Sigmoid colon (tissue), 6 donors: ENCODE measurements at regions not wholly inside any gene's neighbourhood (a gene's known extent, or its start where the extent isn't known, plus 50 kb on each side); places are given as distances from the start of the nearest gene placed in this dataset.
A peak's percentile ranks its signal among the peaks of the same experiment; 100 is the strongest.

ENCODE experiments used
- DNase-seq: peaks from one replicate; pipeline ENCODE4 v3.0.0-alpha.2; 2019
- H3K27ac ChIP-seq, 4 donors: fragments of 200-600 bp; sonication (generic); one replicate each; pipeline ENCODE4 v1.5.1; 2016 to 2019; ENCODE audit warnings: mild to moderate bottlenecking in 1 of 4
- H3K27me3 ChIP-seq, 3 donors: fragments of 200-600 bp; sonication (generic); one replicate each; pipeline ENCODE4 v1.5.1; 2019; ENCODE audit warnings: mild to moderate bottlenecking in 1 of 3
- H3K36me3 ChIP-seq, 4 donors: fragments of 200-600 bp; sonication (generic); one replicate each; pipeline ENCODE4 v1.5.1; 2016 to 2019
- H3K4me1 ChIP-seq, 4 donors: fragments of 200-600 bp; sonication (generic); one replicate each; pipeline ENCODE4 v1.5.1; 2017 to 2019
- H3K4me3 ChIP-seq, 4 donors: fragments of 200-600 bp; sonication (generic); one replicate each; pipeline ENCODE4 v1.5.1; 2017 to 2019; ENCODE audit warnings: mild to moderate bottlenecking in 2 of 4, moderate library complexity in 1 of 4
- H3K9me3 ChIP-seq, 4 donors: fragments of 200-600 bp in 3 of 4; sonication (generic) in 3 of 4; one replicate each; pipeline versions ENCODE4 v1.5.1 to v1.6.1; 2013 to 2019
- EP300 ChIP-seq, 4 donors: sonication (generic); formaldehyde crosslinking; IDR thresholded peaks; one replicate each; pipeline ENCODE4 v1.6.1; 2017; ENCODE audit warnings: antibody characterized with exemption in 4 of 4
- POLR2A ChIP-seq, 2 donors: fragments of 450-650 bp; IDR thresholded peaks; one replicate each; pipeline ENCODE4 v1.6.1; 2016; ENCODE audit warnings: antibody characterized with exemption in 2 of 2, mild to moderate bottlenecking in 2 of 2, moderate library complexity in 2 of 2
- POLR2AphosphoS5 ChIP-seq, 4 donors: sonication (generic); formaldehyde crosslinking; IDR thresholded peaks; one replicate each; pipeline ENCODE4 v1.6.1; 2017; ENCODE audit warnings: antibody characterized with exemption in 4 of 4
- WGBS, 2 donors: extraction: QIAGEN DNeasy Blood & Tissue Kit; methylation state at CpG; one replicate each; pipeline ENCODE4 v1.1.7; 2013; 5-methylcytosine and 5-hydroxymethylcytosine counted together
- intact Hi-C: fragments of 100-400 bp; cut with DNase I; formaldehyde crosslinking; loops from one replicate; pipeline ENCODE4 v1.15.1; 2023
- TF ChIP-seq, protein P1 (sequence below), 4 experiments: fragments of 450-650 bp in 3 of 4; fragments of 200-600 bp in 1 of 4; IDR thresholded peaks; one replicate each; pipeline ENCODE4 v1.5.1; 2016 to 2019; ENCODE audit warnings: antibody characterized with exemption in 4 of 4, mild to moderate bottlenecking in 3 of 4, moderate library complexity in 2 of 4
- donor health status: healthy with polysubstance abuse.
- donor health status: healthy.

DNA sequence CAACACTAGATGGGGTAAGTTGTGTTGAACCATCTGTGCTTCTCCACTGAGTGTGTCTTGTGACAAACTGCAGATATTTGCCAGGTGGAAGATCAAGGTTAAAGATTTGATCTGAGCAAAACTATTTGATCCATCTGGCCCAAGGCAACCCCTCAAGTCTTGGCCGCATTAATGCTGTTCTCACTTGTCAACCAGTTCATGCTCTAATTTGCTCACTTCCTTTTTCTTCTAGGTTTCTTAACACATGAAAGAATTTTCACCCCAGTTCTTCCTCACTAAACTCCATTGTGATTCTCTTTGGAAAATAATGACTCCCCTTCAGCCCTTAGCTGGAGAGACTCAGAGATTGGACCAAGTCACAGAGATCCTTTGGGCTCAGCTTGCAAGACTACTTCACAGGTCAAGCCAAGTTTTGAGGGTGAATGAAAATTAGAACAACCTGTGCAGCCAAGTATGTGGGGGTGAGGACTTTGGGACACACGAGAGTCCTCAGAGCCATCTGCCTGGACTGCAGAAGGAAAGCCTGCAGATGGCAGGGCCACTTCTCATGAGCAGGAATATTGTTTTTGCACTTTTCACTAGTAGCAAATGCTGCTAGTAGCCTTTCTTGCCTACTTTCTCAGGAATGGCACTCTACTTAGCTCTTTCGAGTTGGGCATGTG lies 166.5 kb downstream of the AXIN2 start:
- Histone ChIP-seq H3K9me3 (no peaks in the 10 kb centered on the region), H3K27ac (no peak overlapping the region), H3K4me3 (no peak overlapping the region), H3K27me3 (no peaks in the 10 kb centered on the region), H3K36me3 (no peaks in the 10 kb centered on the region), H3K4me1 (no peaks in the 10 kb centered on the region)
- intact Hi-C loops: no loop called here
- 75 to 84% methylated on average over 3 of the region's 3 CpGs for WGBS, 2 donors
- no peak for DNase-seq
- TF ChIP-seq POLR2AphosphoS5 (IDR thresholded peaks at IDR 0.05) (no peak), POLR2A (IDR thresholded peaks at IDR 0.05) (no peak)
- TF ChIP-seq, protein P1, sequence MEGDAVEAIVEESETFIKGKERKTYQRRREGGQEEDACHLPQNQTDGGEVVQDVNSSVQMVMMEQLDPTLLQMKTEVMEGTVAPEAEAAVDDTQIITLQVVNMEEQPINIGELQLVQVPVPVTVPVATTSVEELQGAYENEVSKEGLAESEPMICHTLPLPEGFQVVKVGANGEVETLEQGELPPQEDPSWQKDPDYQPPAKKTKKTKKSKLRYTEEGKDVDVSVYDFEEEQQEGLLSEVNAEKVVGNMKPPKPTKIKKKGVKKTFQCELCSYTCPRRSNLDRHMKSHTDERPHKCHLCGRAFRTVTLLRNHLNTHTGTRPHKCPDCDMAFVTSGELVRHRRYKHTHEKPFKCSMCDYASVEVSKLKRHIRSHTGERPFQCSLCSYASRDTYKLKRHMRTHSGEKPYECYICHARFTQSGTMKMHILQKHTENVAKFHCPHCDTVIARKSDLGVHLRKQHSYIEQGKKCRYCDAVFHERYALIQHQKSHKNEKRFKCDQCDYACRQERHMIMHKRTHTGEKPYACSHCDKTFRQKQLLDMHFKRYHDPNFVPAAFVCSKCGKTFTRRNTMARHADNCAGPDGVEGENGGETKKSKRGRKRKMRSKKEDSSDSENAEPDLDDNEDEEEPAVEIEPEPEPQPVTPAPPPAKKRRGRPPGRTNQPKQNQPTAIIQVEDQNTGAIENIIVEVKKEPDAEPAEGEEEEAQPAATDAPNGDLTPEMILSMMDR (IDR thresholded peaks at IDR 0.05): no peak

DNA sequence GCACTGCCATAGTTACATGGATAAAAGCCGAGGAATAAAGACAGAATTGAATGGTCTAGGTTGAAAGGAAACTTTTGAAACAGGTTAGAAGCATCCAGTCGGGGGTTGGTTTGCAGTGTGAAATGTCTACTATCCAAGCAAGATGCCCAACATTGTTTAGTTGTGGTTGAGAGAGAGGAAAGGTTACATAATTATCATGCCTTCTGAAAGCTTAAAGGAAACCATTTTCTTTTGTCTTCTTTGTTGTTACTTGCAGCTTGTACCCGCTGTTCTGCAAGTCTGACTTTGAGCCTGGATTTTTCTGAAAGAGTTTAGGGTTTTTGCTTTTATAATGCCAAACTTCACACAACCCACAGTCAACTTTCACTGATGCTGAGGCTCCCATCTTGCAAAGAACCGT lies 167.9 kb downstream of the AXIN2 start:
- intact Hi-C loops: no loop called here
- Histone ChIP-seq H3K27ac (no peak overlapping the region), H3K9me3 (no peaks in the 10 kb centered on the region), H3K4me3 (no peak overlapping the region), H3K4me1 (no peaks in the 10 kb centered on the region), H3K27me3 (no peaks in the 10 kb centered on the region), H3K36me3 (no peaks in the 10 kb centered on the region)
- TF ChIP-seq POLR2AphosphoS5 (IDR thresholded peaks at IDR 0.05): no peak
- no peak for TF ChIP-seq POLR2A (IDR thresholded peaks at IDR 0.05)
- no peak for TF ChIP-seq EP300 (IDR thresholded peaks at IDR 0.05)
- TF ChIP-seq, protein P1 (IDR thresholded peaks at IDR 0.05): no peak
- 67 to 89% methylated on average over 4 of the region's 4 CpGs for WGBS, 2 donors
- DNase-seq: no peak

DNA sequence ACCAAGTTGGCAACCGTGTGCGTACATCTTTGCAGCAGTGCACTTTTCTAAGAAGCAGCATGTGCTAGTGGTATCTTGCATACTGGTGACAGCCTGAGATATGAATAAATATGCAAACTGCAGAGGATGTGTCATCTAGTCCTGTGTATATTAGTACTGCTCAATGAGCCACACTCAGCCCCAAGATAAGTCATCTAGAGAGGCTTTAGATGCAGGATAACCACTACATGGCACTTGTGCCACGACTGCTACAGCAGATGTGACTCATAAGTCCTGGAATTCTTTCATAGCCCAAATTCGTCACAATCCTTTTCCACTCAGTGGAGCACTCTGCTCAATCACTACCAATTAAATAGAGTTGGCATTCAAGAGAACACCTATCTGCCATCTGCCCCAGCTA lies 171.5 kb downstream of the AXIN2 start:
- intact Hi-C loops: no loop called here
- Histone ChIP-seq H3K27me3 (no peaks in the 10 kb centered on the region), H3K4me3 (no peak overlapping the region), H3K27ac (no peak overlapping the region), H3K9me3 (no peaks in the 10 kb centered on the region), H3K4me1 (no peaks in the 10 kb centered on the region), H3K36me3 (no peaks in the 10 kb centered on the region)
- WGBS, 2 donors: 84 to 88% methylated on average over 4 of the region's 4 CpGs
- TF ChIP-seq, protein P1 (IDR thresholded peaks at IDR 0.05): no peak
- no peak for TF ChIP-seq EP300 (IDR thresholded peaks at IDR 0.05)
- TF ChIP-seq POLR2A (IDR thresholded peaks at IDR 0.05): no peak
- TF ChIP-seq POLR2AphosphoS5 (IDR thresholded peaks at IDR 0.05): no peak
- DNase-seq: no peak

DNA sequence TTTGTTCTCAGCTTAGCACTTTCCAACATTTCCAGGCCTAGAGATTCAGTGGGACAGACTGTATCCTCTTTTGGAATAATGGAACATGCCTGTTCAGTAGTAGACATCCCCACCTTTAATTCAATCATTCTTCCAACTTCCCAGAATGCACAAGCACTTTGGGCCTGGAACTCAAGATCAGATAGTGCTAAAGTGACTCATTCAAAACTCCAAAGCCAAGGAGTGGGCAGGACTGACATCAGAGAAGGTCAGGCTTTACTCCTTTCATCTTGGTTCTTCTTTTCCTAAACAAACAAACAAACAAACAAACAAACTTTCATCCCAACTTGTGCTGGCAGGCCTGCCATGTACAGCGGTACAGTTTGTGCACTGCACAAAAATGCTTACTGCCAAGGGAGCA lies 172.0 kb downstream of the AXIN2 start:
- Histone ChIP-seq H3K36me3 (no peaks in the 10 kb centered on the region), H3K4me1 (no peaks in the 10 kb centered on the region), H3K27ac (no peak overlapping the region), H3K9me3 (no peaks in the 10 kb centered on the region), H3K27me3 (no peaks in the 10 kb centered on the region), H3K4me3 (no peak overlapping the region)
- TF ChIP-seq, protein P1 (IDR thresholded peaks at IDR 0.05): no peak
- intact Hi-C loops: no loop called here
- 67 to 100% methylated on average over 1 of the region's 1 CpG for WGBS, 2 donors
- DNase-seq: no peak

DNA sequence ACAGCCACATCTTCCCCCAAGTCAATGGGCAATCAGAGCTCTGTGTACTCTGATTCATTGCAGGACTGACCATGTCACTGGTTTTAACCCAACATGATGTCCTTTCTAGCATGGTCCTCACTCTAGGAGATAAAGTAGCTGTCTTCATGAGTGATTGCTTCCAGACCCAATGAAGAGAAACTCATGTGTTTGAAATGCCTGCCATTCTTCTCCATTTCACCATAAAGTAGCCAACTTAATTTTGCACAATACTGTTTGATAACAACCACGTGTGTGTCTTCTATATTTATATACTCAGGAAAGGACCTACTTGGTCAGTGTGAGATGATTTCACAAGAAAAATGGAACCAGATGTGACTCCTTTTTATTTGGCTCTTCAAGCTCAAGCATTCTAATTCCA lies 172.5 kb downstream of the AXIN2 start:
- no peaks in the 10 kb centered on the region for H3K9me3 ChIP-seq
- no peak for DNase-seq
- no peaks in the 10 kb centered on the region for H3K4me1 ChIP-seq
- H3K27me3 ChIP-seq: no peaks in the 10 kb centered on the region
- 72% methylated on average over 1 of the region's 1 CpG for WGBS, 2 donors
- no peaks in the 10 kb centered on the region for H3K36me3 ChIP-seq
- peak in 1 of 4 donors; percentile 45 for TF ChIP-seq POLR2AphosphoS5 (IDR thresholded peaks at IDR 0.05)
- TF ChIP-seq, protein P1 (IDR thresholded peaks at IDR 0.05): no peak
- no peak overlapping the region for H3K27ac ChIP-seq
- intact Hi-C loops: no loop called here
- H3K4me3 ChIP-seq: no peak overlapping the region
